22Rv1 (cell line): ENCODE measurements at regions not wholly inside any gene's neighbourhood (a gene's known extent, or its start where the extent isn't known, plus 50 kb on each side); places are given as distances from the start of the nearest gene placed in this dataset.

Experiments used
- ZFX ChIP-seq: fragments of 450-650 bp; IDR thresholded peaks from 2 replicates; pipeline ENCODE4 v1.6.1; 2017; ENCODE audit warnings: antibody characterized with exemption, borderline replicate concordance
- TF ChIP-seq, protein P1 (sequence below): fragments of 450-650 bp; IDR thresholded peaks from 2 replicates; pipeline ENCODE4 v1.5.1; 2017; ENCODE audit warnings: mild to moderate bottlenecking

DNA sequence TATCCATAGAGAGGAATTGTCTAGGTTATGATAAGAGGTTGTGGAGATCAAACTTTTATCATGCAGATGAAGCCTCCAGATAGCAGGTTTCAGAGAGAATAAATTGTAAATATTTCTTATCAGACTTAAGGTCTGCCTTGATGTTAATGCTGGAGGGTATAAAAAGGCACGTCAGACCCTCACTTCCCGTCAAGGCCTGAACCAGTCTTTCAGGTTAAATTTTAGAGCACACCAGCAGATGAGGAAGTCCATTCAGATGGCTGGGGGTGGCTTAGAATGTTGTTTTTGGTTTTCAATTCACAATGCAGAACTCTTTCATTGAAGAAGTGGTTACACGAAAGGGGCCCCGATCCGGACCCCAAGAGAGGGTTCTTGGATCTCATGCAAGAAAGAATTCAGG is 144.4 kb upstream of the FBXO11 start:
- TF ChIP-seq, protein P1, sequence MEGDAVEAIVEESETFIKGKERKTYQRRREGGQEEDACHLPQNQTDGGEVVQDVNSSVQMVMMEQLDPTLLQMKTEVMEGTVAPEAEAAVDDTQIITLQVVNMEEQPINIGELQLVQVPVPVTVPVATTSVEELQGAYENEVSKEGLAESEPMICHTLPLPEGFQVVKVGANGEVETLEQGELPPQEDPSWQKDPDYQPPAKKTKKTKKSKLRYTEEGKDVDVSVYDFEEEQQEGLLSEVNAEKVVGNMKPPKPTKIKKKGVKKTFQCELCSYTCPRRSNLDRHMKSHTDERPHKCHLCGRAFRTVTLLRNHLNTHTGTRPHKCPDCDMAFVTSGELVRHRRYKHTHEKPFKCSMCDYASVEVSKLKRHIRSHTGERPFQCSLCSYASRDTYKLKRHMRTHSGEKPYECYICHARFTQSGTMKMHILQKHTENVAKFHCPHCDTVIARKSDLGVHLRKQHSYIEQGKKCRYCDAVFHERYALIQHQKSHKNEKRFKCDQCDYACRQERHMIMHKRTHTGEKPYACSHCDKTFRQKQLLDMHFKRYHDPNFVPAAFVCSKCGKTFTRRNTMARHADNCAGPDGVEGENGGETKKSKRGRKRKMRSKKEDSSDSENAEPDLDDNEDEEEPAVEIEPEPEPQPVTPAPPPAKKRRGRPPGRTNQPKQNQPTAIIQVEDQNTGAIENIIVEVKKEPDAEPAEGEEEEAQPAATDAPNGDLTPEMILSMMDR: no peak
- TF ChIP-seq ZFX: no peak
